ENCODE measurements at regions not wholly inside any gene's neighbourhood (a gene's known extent, or its start where the extent isn't known, plus 50 kb on each side); places are given as distances from the start of the nearest gene placed in this dataset.

- TF ChIP-seq CTCF (IDR thresholded peaks at IDR 0.05; ENCODE audit: low read depth, low read length, poor library complexity, severe bottlenecking) (no peak), EZH2phosphoT487 (IDR thresholded peaks at IDR 0.05; ENCODE audit: borderline replicate concordance, low read length) (no peak)
These were observed 1365.5 kb upstream of the CHAC2 start for GRCh38 chr2:52402128-52402527.

All from DOHH2 (cell line).